NOMO-1 treated with DMSO at 0.1 percent for 48 hours (cell line): ENCODE measurements at regions not wholly inside any gene's neighbourhood (a gene's known extent, or its start where the extent isn't known, plus 50 kb on each side); places are given as distances from the start of the nearest gene placed in this dataset.
"Not testable (repeated sequence)": the region's sequence is repeated elsewhere in the genome, so short reads cannot be mapped to it uniquely, and the experiment has no call there.

Experiments
- DNase-seq: peaks from one replicate; lab custom pipeline; 2025; ENCODE audit not compliant: unreplicated experiment; lab: John Stamatoyannopoulos, UW

DNA sequence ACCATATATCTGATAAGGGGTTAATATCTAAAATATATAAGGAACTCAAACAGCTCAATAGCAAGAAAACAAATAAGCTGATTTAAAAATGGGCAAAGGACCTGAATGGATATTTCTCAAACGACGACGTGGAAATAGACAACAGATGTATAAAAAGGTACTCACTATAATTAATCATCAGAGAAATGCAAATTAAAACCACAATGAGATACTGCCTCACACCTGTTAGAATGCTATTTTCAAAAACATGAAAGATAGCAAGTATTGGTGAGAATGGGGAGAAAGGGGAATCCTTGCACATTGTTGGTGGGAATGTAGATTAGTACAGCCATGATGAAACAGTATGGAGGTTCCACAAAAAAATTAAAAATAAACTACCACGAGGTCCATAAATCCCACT lies 163.2 kb downstream of the DKK1 start:
- DNase-seq = no peak

DNA sequence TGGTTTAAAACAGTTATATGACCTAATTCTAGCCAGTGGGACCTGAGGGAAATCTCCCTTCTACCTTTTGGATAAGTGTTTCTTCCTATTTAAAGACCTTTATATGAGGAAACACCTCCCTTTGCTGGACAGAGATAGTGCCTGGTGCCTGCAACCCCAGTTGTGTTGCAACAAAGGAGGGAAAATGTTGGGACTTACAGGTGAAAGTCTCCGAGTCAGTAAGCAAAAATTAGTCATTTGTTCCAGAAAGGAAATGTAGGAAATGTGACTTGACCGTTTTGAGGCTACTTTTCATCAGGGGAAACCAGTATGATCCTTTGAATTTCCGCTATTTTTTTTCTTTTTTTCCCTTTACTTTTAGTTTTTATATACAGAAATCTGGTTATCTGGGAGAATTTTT lies 165.5 kb downstream of the DKK1 start:
- no peak for DNase-seq

DNA sequence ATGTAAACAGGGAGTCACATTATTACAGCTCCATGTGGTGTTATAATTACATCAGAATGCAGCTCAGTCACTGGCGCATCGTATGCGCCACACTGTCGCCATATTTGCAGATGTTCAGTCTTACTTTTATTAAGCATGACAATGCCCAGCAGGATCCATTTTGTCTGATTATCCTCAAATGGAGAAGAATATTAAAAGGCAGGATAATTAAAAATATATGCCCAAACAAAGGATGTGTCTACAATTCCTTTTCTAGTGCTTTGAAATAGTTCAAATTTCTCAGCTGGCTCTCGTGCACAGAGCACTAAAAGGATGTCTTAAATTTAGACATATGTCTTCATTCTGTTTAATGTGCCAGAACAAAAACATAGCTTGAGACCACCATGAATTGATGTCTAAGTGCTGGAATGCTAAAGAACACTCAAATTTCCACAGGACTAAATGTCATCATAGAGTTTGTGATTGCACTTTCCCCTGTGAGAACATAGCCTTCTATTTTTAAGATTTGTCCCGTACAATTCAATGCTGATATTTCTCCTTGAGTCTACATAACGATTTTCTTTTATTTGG lies 168.0 kb downstream of the DKK1 start:
- DNase-seq = no peak

DNA sequence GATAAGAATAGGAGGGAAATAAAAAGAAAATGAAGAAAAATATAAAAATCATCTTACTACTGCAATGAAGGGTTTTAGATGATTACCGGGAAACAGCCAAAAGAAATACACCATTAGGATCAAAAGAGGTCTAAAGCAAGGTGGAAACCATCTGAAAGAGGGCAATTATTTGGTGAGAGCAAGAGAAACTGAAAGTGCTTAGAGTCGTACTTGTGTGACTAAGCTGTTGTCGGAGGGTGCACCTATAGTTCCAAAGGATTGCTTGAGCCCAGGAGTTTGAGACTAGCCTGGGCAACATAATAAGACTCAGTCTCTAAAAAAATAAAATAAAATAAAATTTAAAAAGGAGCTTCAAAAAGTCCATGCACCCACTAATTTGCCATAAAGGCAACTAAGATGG lies 169.5 kb downstream of the DKK1 start:
- no peak for DNase-seq

DNA sequence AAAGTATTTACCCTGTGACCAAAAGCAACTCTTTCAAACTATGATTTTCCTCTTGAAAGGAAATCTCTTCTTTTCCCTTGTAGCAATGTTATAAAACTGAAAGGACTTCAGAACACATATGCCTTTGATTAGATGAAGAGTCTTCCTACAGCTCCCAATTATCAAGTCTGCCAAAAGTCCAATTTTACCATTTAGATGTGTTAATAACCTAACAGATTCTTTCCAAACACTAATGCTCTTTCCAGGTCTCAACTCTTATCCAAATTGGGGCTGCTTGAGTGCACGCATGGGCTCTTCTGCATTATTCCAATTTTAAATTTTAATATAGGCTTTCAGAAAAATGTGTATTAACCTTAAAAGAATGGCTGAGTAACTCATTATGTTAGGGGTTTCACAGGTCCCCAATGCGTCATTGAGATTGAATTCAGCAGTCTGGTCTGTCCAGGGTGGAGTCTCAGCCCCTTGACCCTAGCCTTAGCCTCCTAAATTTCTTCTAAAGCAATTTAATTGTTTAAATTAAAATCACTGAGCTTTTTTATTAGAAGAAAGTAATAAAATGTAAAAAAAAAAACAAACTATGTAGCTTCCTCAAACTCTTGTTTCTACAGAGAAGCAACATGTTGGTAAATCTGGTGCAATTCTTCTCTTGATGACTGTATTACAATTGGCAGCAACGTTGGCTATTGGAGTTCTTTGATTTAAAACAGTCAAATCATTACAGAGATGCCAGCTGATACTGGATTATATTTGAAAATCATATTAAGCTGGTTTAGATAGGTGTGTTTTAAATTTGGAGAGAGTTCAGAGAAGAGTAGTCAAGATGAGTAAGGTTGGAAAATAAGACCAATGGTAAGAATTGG lies 170.4 kb downstream of the DKK1 start:
- no peak for DNase-seq

DNA sequence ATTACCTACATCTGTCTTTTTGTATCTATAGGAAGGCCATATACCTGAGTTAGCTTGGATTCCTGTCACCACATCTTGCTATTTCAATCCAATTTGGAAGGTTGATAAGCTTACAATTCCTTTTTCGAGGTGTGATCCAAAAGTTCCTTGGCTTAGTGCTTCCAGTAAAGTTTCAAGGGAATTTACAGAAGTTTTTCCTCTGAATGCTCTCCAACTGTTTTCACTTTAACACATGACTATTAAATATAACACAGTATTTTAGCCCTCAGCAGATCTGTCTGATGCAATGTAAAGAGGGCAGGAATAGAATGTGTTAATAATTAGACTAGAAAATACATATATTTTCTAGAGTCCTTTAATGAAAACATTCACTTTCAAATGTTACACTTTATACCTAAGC lies 171.4 kb downstream of the DKK1 start:
- DNase-seq = no peak

DNA sequence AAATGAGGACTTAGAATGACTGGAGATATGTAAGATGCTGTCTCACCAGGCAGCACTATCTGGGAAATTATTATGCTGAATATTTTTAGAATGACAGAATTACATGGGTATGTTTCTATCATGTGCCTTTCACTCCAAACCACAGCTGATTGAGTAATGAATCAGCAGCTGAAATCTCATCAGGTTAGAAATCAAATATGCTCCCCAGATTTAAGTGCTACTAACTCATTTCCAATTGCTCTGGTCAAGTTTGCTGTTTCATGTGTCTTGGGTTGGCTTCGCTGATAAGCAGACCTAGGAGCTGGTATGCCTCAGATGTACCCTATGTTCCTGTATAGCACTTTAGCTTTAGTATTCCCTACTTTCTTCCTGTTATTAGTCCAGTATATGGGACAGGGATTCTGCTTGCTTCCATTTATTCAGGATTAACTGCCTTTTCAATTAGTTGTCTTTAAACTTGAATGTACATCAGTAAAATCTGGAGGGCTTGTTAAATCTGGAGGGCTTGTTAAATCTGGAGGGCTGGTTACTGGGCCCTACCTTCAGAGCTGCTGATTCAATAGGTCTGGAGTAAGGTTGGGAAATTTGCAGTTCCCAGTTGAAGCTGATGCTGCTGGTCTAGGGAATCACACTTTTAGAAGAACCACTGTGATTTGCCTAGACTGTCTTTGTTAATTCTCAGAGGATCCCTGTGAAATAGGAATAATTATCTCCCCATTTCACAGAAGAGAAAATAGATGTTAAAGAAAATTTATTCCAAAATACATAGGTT lies 172.9 kb downstream of the DKK1 start:
- DNase-seq = no peak

DNA sequence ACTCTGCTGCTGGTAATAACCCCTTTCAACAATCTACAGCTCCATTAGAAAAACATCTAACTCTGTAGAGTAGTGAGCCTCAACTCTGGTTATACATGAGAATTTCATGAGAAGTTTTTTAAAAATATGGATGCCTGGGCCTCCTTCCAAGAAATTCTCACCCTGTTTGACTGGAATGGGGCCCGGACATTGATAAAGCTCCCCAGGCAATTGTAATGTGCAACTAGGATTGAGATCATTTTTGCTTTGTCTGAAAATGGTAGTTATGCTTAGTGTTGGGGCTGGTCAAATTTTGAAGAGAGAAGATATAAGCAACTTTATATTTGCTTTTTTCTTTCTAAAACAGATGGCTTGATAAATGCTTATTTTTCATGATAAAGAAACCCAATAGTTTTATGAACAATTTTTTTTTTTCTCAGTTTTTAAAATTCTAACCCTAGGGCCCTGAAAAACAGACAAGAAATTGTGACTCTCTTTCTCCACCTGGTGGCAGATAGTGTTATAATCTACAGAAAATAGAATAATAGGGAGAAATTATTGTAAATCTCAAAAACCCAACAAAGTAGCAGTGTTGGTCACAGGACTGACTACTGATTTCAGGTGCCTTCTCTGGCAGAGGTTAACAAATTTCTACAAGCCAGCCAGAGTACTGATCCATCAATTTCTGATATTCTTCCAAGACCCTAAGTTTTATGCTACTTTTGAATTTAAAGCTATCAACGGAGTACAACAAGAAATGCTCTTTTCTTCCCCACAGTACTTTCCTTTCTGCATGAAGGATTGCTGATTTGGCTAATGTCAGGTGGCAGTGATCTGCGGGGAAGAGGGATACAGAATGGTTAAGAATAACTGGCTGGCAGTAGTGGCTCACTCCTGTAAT lies 174.8 kb downstream of the DKK1 start:
- no peak for DNase-seq

DNA sequence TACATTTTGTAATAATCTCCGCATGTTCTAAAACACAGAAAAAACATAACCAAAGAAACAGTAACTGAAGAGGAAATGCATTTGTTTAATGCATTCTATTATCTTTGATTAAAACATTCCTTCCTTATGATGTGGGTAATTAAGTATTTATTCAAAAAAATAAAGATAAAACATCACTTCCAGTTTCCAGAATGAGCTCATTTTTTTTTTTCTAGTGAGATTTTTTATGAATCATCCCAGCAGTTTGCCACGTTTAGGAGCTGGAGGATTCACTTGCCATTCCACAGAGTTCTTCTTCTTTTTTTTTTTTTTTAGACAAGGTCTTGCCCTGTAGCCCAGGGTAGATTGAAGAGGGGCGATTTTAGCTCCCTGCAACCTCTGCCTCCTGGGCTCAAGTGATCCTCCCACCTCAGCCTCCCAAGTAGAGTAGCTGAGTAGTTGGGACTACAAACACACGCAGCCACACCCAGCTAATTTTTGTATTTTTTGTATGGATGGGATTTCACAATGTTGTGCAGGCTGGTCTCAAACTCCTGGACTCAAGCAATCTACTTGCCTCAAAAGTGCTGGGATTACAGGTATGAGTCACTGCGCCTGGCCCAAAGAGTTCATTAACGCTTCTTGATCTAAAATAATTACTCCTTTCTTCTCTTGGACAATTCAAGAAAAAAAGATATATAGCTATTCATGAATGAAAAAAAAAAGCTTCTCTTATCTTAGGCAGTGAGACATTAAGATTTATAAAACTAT lies 177.3 kb downstream of the DKK1 start:
- DNase-seq = no peak

DNA sequence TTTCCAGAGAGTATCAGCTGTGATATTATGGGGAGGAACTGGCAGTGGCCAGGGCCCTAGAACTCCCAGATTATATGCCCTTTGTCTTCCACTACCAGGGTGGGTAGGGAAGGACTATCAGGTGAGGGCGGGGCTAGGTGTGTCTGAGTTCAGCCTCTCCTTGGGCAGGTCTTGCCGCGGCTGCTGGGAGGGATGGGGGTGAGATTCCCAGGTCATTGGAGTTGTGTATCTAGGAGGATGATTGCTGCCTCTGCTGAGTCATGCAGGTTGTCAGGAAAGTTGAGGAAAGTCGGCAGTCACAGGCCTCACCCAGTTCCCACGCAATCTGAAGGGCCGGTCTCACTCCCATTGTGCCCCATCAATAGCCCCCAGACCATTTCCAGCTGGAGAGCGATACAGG lies 185.2 kb downstream of the DKK1 start:
- DNase-seq = no peak

DNA sequence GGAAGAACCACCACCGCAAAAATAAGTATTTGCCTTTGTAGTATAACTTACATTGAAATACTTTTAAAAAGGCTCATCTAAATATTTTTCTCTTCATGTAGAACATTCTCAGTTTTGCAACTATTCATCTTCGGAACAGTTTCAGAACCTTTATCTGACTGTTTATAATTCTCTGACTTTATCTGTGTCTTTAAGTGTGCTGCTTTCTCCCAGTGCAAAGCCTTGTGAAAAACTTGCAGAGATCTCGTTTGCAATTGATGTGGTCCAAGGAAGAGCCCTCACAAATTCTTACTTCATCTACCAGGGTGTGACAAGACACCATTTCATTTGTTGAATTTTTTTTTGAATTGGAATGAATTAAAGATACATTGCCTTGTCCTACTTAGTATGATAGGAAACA lies 186.4 kb downstream of the DKK1 start:
- no peak for DNase-seq

DNA sequence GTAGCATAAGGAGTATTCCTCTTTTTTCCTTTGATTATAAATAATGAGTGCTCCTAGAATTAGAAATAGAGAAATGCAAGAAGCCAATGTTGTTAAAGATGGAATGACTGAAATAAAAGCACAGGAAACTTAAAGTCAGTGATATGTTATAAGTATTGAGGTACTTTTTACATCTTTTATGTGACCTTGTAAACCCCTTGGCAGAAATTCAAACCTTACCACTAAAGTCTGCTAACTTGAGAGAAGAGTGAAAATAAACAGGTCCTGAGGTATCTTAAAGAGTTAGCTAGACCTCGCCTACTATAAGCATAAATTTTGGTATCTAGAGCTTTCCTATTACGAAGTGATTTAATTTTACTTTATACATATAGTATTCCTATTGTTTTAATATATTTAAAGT lies 188.2 kb downstream of the DKK1 start:
- DNase-seq = no peak

DNA sequence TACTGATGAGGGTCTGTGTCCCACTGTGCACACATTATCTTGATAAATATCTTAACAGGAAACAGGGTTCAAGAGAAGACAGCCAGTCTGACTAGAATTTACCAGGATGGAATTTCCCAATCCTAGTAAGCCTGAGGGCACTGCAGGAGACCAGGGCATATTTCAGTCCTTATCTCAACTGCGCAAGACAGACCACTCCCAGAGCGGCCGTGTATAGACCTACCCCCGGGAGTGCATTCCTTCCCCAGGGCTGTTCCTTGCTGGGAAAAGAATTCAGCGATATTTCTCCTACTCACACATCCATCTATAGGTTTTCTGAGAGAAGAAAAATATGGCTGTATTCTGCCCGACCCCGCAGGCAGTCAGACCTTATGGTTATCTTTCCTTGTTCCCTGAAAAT lies 191.3 kb downstream of the DKK1 start:
- not testable (repeated sequence) for DNase-seq

DNA sequence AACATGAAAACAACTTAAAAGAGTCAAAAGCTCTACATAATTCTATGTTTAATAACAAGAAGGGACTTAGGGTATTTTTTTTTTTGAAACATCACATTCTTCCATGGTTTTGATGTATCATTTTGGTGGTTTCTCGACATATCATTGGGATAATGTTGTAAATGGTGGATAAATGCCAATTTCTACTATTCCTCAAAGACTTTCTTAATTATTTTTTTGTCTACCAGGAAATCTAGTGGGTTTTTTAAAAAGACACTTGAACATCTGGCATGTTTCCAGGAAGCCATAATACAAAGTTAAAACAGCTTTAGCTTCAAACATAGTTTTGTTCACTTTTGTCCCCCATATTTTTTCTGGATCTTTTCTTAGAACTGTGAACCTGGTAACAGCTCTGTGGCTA lies 200.4 kb downstream of the DKK1 start:
- DNase-seq = no peak

DNA sequence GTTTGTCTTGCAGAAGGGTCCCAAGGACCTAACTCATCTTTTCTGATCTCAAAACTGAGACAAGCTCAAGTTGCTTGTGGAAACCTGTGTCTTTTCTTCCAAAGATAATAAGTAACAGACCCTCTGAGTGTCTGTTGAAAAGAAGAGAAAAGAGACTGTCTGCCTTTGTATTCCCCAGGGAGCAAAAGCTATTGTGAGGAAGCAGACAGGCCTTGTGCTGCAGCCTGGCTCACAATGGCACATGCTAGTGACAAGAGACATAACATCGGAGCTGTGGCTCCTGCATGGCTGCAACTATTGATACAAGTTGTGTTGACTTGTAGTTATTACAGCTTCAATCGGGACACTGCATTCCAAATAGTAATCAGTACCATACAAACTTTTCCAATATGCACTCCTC lies 202.9 kb downstream of the DKK1 start:
- DNase-seq = no peak

DNA sequence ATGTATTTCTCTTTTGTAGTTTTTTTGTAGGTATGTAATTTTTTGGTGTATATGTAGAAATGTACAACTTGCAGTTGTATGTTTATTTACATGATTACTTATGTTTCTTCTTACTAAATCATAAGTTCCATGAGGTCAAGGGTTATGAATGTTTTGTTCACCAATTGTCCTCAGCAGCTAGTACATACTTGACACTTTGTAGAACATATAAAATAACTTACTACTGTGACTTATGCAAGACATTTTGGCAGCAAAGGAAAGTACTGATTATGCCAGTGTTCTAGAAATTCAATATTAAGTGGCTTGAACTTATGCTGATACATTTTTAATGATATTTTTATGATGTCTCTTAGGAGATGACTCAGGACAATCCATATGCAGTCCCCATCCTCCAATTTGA lies 209.6 kb downstream of the DKK1 start:
- no peak for DNase-seq

DNA sequence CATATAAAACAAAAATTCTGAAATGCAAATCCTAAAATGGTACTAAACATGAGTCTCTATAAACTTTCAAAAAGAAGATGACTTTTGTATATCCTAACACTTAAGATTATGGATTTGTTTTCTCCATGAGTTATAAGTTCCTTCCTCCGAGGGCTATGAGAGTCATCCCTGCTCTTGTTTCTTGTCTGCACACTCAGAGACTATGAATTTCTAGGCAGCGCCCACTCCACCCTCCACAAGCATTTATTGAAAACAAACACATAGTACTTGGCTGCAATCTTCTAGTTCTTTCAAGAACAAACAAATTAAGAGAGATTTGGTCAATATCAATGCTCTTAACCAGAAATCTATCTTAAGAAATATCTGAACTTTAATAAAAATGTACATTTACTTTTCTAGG lies 211.7 kb downstream of the DKK1 start:
- DNase-seq = no peak

DNA sequence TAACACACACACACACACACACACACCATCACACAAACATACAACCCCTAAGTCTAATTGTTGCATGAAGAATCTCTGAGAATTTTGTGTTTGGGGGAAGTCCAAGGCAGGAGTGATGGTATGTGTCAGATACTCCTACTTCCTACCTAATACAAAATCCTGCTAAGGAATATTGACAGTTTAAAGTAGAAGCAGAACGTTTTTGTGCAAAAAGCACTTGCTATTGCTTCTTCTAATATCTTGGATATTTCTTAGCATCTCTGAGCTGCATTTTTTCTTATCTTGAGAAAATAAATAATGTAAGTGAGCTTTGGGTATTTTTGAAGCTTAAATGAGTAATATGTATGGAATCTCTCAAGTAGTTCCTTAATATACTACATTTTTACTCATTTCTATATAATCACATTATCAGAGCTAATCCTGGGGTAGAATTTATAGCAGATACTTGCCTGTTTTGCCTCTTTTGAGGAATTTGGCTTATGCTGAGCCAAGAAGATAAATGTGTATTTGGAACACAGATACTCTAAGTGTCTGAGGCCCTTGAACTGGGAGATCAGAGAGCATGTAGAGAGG lies 212.3 kb downstream of the DKK1 start:
- no peak for DNase-seq

DNA sequence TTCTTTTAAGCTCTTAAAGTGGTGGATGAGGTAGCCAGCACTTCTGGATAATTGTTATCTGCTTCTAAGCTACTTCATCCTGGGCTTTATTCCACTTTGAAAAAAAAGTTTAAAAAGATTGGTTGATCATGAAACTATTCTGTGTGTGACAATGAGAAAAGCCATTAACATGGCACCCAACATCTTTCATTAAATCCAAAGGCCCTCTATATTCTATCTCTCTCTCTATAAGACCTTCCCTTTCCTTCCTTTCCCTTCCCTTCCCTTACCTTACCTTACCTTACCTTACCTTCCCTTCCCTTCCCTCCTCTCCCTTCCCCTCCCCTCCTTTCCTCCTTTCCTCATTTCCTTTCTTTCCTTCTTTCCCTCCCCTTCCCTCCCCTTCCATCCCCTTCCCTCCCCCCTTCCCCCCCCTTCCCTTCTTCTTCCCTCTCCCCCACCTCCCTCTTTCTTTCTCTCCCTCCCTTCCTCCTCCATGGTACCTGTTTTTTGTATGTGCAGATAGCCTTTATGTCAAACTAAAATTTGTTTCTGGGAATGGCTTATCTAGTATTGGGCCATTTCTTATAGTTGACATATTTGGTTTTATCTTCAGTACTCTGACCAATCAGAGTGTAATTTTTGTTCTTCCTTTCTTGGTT lies 218.7 kb downstream of the DKK1 start:
- no peak for DNase-seq

DNA sequence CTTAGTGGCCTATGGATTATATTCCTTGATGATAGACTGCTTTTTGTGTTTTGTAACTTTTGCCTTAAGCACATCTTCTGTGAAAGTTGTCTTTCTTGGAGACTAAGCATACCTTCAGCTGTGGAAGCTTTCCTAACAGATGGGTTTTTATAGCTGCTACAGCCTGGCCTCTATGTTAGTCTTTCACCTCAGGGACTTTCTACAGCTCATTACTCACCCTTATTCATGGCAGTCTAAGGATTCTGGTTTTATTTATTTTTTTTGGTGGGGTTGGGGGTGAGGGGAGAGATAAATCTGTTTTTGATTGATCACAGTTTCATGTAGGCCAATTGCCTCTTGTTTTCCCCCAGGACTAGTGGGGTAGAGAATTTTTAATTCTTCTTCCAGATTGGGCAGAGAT lies 219.9 kb downstream of the DKK1 start:
- no peak for DNase-seq
